ENCODE measurements at regions not wholly inside any gene's neighbourhood (a gene's known extent, or its start where the extent isn't known, plus 50 kb on each side); places are given as distances from the start of the nearest gene placed in this dataset.
"Not testable (repeated sequence)": the region's sequence is repeated elsewhere in the genome, so short reads cannot be mapped to it uniquely, and the experiment has no call there.

DNA sequence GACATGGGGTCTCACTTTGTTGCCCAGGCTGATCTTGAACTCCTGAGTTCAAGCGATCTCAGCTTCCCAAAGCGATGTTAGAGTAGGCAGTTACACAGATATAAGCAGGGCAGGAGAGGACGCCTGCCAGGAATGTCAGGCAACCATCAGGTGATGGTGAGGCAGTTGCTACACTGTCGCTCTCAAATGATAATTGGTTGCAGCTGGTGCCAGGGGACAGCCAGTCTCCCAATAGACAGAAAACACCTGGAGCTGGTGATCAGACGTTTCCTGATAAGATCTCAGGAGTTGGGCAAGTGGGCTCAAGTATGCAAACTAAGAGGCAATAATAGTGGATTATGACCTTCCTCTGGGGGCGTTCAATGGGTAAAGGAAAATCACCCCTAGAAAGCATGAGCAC, 163.1 kb upstream of the RGPD4 start:
- FAIRE-seq (no peak), DNase-seq (ENCODE audit: low spot score in 2 of 2) (no peak)

- DNase-seq (ENCODE audit: low spot score in 2 of 2) (no peak), FAIRE-seq (no peak)
These were observed 157.4 kb upstream of the RGPD4 start for GRCh38 chr2:107669335-107669734.

DNA sequence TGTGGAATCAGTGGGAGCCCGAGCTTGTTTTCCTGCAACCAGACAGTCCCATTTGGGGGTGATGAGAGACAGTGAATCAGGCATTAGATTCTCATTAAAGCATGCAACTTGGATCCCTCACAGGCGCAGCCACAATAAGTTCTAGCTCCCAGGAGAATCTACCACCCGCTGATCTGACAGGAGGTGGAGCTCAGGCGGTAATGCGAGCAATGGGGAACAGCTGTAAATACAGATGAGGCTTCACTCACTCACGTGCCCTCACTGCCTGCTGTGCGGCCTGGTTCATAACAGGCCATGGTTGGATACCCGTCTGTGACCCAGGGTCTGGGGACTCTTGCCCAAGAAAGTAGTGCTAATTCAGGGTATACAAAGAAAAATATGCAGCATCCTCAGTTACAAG, 144.8 kb upstream of the RGPD4 start:
- FAIRE-seq, result no peak
- no peak for DNase-seq (ENCODE audit: low spot score in 2 of 2)

- DNase-seq (ENCODE audit: low spot score in 2 of 2), result no peak
- no peak for FAIRE-seq
These were observed 142.3 kb upstream of the RGPD4 start for GRCh38 chr2:107684421-107684820.

DNA sequence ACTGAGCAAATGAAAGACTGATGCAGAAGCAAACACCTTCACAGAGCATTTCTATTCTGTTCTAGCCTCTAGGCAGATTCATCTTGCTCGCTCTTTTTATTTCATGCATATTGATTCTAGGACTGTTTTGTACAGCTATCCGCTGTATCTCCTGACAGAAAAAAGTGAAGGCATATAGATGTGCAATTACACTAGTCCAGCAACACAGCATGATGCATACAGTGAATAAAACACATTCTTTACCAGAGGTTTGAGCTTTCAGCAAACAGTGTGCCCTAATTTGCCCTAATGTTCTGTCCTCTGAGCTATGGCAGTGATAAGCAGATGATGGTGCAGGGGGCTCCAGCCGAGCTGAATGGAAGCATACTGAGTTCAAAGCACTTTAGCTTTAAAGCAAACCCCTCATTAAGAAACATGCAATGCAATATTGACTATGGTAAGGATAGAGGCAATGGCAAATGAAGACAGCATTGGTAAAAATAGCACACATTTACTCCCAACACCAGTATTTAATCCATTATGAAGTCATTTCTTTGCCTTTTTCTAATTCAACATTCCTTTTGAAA, 141.2 kb upstream of the RGPD4 start:
- DNase-seq (ENCODE audit: low spot score in 2 of 2) (no peak), FAIRE-seq (no peak)

DNA sequence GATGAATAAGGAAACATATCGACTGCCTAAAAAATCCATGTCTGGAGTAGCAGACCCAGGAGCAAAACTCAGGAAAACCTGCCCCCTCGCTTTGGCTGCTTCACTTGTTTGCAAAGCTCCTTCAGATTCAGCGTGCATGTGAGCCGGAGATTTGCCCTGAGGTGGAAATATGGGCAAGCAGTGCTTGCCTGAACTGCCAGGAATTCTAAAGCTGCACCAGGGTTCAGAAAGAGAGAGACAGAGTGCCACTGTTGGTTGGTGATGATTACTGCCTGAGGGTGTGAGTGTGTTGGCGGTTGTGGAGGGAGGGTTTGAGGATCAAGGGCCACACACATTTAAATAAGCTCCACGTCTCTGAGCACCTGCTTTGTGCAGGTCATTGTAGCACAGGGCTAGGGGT, 139.6 kb upstream of the RGPD4 start:
- no peak for FAIRE-seq
- no peak for DNase-seq (ENCODE audit: low spot score in 2 of 2)

GRCh38 chr2:107688135-107688534, 138.6 kb upstream of the RGPD4 start:
- no peak for FAIRE-seq

DNA sequence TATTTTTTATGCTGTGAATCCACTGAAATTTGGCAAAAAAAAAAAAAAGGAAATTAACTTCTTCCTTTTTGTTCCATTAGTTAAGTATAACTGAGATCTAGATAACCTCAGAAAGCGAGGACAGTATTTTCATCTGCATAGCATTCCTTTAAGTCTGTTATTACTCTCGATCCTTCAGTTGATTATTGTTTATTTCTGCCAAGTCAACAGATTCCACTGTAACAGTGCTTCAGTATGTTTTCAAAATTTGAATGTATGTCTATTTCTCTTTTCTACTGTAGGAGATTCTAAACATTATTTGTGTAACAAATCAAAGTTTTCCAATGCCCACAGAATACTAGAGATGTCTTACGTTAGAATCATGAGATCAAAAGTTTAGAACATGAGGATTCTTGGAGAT, 133.1 kb upstream of the RGPD4 start:
- DNase-seq (ENCODE audit: low spot score in 2 of 2) (no peak), FAIRE-seq (no peak)

More at GRCh38 chr2:107688135-107688534, 138.6 kb upstream of the RGPD4 start:
- DNase-seq (ENCODE audit: low spot score in 2 of 2), result no peak

DNA sequence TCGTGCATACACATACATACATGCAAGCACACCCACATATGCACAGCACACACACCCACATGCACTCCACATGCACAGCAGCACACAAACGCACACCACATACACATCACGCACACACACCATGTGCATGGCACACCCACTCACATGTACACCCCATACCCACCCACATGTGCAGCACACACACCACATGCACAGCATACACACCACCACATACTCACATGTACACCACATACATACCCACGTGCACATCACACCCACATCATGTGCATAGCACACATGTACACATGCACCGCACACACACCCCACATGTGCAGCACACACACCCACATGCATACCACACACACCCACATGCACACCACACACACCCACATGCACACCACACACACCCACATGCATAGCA, 132.0 kb upstream of the RGPD4 start:
- no peak for FAIRE-seq
- DNase-seq (ENCODE audit: low spot score in 2 of 2), result no peak

GRCh38 chr2:107697385-107697784, 129.3 kb upstream of the RGPD4 start:
- FAIRE-seq (no peak), DNase-seq (ENCODE audit: low spot score in 2 of 2) (no peak)

DNA sequence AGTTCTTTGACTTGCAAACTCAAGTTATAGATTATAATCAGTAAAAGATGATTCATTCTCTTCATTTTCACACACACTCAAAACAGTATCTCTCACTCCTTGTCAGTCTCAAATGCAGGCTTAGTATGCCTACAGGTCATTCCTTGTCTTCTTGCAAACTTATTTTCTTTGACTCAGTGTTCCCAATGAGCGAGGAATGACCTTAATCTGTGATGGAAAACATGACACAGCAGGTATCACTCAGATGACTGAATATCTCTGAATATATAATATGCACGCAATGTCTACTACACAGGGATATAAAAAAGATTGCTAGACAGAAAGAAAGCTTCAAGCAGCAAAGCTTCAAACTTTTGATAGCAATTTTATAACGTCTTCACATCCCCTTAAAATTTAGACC, 127.8 kb upstream of the RGPD4 start:
- DNase-seq (ENCODE audit: low spot score in 2 of 2) (no peak), FAIRE-seq (no peak)

DNA sequence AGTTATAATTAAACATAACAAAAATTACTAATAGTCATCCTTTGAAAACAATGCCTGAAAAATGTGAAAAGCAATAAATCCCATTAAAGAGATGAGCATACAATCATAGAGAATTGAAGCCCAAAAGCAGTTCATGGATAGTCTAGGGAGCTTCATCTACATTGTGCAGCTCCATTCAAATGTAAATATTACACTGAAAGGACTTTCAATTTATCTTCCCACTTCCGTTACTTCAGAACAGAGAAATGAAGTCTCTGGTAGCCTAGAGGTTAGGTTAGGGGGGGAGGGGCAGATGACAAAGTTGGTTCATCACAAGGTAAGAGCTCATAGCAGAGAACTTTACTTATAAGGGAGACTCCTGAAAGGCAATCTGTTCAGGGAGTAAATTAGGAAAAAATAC, 126.6 kb upstream of the RGPD4 start:
- DNase-seq (ENCODE audit: low spot score in 2 of 2) (no peak), FAIRE-seq (no peak)

GRCh38 chr2:107711941-107712340, 114.8 kb upstream of the RGPD4 start:
- DNase-seq (ENCODE audit: low spot score in 2 of 2) (no peak), FAIRE-seq (no peak)

DNA sequence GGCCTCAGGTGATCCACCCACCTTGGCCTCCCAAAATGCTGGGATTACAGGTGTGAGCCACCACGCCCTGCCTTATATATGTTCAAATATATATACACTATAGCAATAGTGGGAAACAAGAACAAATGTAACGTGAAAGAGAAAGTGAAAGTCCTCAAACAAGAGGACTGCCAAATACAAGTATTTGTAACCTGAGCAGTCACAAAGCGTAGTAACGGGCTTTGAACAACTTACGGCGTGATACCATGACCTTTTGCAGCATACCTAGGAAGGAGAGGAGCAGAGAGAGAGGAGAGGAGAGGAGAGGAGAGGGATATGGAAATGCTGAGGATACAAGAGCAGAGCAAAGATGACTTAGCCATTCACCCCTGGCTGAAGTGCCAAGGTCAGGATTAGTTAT, 113.8 kb upstream of the RGPD4 start:
- DNase-seq (ENCODE audit: low spot score in 2 of 2), result no peak
- no peak for FAIRE-seq

DNA sequence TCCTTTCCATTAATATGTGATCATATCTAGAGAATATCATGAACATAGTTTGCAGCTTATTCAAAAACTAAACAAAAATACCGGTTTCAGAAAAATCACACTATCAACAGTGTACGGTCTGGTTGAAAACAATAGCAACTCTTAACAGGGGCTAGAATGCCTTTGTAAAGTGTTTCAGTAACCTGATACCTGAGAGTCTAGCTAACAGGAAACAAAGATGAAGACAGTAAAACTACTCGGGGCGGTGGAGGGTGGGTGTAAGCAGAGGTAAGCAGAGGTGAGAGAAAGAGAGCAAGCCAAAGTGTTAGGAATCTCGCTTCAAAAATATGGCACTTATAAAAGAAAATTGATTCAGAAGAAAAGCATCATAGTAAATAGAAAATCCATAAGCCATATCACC, 109.0 kb upstream of the RGPD4 start:
- FAIRE-seq (no peak), DNase-seq (ENCODE audit: low spot score in 2 of 2) (no peak)

DNA sequence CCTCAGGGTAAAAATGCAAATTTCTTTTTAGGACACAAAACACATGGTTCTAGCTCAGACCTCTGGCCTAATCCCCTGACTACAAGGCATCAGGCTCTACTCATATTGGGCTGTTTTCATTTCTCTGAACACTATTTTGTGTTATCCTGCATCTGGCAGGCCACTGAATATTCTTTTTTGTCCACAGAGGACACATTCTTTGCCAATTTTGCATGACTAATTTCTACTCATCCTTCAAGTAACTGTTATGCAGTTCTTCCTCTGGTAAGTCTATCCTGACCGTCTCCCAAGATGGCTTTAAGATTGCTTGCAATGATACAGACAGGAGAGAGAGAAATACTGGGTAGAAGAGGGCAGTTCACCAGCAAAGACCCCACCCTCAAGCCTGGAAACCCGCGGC, 107.6 kb upstream of the RGPD4 start:
- no peak for DNase-seq (ENCODE audit: low spot score in 2 of 2)
- FAIRE-seq, result no peak

GRCh38 chr2:107719836-107720235, 106.9 kb upstream of the RGPD4 start:
- DNase-seq (ENCODE audit: low spot score in 2 of 2) (no peak), FAIRE-seq (no peak)

- FAIRE-seq (no peak), DNase-seq (ENCODE audit: low spot score in 2 of 2) (no peak)
These were observed 105.5 kb upstream of the RGPD4 start for GRCh38 chr2:107721178-107721577.

GRCh38 chr2:107721586-107721985, 105.1 kb upstream of the RGPD4 start:
- FAIRE-seq (no peak), DNase-seq (ENCODE audit: low spot score in 2 of 2) (no peak)

GRCh38 chr2:107725824-107726223, 100.9 kb upstream of the RGPD4 start:
- not testable (repeated sequence) for FAIRE-seq; DNase-seq (ENCODE audit: low spot score in 2 of 2)

DNA sequence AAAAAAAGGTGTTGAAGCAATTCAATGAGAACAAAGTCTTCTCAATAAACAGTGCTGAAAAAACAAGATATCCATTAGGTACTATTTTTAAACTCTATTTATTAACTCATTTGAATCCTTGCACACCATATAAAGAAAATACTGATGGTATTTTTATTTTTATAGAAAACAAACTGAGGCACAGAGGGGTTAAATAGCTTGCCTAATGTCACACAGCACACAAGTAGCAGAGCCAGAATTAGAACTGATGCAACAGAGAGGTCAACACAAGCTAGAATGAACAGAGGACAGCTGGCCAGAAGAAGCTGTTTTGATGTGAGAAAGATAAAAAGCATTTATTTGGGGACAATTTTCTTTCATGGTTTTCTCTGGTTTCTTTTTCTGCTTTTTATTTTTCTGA, 99.4 kb upstream of the RGPD4 start:
- DNase-seq (ENCODE audit: low spot score in 2 of 2), result no peak
- no peak for FAIRE-seq

DNA sequence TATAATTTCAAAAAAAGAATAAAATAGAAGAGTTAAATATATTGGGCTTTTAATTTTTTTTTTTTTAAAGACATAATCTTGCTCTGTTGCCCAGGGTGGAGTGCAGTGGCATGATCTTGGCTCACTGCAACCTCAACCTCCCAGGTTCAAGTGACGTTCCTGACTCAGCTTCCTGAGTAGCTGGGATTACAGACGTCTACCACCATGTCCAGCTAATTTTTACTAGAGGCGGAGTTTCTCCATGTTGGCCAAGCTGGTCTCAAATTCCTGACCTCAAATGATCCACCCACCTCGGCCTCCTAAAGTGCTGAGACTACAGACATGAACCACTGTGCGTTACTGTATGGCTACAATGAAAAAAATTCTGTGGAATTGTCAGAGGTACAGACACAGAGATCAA, 98.1 kb upstream of the RGPD4 start:
- DNase-seq (ENCODE audit: low spot score in 2 of 2), result no peak
- FAIRE-seq, result no peak

- no peak for FAIRE-seq
- DNase-seq (ENCODE audit: low spot score in 2 of 2), result no peak
These were observed 97.3 kb upstream of the RGPD4 start for GRCh38 chr2:107729440-107729839.
